ENCODE measurements at regions not wholly inside any gene's neighbourhood (a gene's known extent, or its start where the extent isn't known, plus 50 kb on each side); places are given as distances from the start of the nearest gene placed in this dataset.
"Not testable (repeated sequence)": the region's sequence is repeated elsewhere in the genome, so short reads cannot be mapped to it uniquely, and the experiment has no call there.

DNA sequence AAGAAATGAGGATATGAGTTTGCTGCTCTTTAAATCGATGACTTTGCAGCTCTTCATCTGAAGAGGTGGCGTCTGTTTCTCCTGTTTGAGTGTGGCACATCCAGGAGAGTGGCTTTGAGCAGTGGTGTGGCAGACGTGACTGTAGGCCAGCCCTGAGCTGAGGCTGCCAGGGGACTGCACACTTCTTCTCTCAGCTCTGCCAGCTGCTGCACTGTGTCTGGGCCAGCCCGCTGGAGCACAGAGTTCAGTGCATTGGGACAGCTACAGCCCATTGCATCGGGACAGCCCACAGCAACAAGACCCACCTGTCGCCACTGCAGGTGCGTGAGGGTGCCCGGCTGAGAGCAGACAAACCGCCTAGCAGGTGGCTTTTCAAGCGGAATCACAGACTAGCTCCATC, 3995.2 kb upstream of the TPTE start:
- TF ChIP-seq, protein P1, sequence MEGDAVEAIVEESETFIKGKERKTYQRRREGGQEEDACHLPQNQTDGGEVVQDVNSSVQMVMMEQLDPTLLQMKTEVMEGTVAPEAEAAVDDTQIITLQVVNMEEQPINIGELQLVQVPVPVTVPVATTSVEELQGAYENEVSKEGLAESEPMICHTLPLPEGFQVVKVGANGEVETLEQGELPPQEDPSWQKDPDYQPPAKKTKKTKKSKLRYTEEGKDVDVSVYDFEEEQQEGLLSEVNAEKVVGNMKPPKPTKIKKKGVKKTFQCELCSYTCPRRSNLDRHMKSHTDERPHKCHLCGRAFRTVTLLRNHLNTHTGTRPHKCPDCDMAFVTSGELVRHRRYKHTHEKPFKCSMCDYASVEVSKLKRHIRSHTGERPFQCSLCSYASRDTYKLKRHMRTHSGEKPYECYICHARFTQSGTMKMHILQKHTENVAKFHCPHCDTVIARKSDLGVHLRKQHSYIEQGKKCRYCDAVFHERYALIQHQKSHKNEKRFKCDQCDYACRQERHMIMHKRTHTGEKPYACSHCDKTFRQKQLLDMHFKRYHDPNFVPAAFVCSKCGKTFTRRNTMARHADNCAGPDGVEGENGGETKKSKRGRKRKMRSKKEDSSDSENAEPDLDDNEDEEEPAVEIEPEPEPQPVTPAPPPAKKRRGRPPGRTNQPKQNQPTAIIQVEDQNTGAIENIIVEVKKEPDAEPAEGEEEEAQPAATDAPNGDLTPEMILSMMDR (IDR thresholded peaks at IDR 0.05) = not testable (repeated sequence)
- TF ChIP-seq POLR2A (IDR thresholded peaks at IDR 0.05) = not testable (repeated sequence)
